Muscle of back (tissue), 3 donors: ENCODE measurements at regions not wholly inside any gene's neighbourhood (a gene's known extent, or its start where the extent isn't known, plus 50 kb on each side); places are given as distances from the start of the nearest gene placed in this dataset.

Experiments used
- DNase-seq, 3 donors: peaks; one replicate each; pipeline versions ENCODE4 v3.0.0 to v3.0.0-alpha.2; 2013

DNA sequence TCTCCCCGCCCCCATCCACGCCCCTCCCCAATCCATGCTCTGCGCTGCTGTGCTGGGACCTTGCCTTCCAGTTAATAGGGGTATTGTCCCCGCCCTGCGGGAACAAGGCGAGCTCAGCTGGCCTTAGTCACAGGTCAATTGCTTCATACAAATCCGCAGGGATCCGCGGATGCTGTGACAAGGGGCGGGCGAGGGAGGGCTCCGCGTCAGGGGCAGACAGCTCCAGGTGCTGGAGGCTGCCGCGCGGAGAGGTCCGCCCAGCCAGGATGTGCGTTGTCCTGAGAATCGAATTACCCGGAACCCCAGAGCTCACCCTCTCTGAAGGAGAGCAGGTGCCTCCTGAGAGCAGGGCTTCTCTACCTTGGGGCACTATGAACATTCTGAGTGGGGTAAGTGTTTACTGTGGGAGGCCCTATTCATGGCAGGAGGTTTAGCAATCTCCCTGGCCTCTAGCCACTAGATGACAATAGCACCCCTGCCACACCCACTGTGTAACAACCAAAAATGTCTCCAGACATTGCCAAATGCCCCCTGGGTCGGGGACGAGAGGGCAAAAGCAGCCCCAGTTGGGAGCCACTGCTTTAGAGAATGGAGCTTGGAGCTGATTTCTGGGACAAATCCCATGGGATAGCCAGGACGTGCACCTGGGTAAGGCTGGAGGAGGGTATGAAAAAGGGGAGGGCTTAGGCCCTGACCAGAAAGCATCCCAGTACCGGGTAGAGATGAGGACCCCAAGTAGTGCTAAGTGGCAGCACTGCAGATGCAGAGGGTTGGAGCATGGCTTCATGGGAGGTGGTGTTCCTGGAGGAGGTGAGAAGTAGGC, 138.2 kb downstream of the CYLD start:
- DNase-seq = no peak

DNA sequence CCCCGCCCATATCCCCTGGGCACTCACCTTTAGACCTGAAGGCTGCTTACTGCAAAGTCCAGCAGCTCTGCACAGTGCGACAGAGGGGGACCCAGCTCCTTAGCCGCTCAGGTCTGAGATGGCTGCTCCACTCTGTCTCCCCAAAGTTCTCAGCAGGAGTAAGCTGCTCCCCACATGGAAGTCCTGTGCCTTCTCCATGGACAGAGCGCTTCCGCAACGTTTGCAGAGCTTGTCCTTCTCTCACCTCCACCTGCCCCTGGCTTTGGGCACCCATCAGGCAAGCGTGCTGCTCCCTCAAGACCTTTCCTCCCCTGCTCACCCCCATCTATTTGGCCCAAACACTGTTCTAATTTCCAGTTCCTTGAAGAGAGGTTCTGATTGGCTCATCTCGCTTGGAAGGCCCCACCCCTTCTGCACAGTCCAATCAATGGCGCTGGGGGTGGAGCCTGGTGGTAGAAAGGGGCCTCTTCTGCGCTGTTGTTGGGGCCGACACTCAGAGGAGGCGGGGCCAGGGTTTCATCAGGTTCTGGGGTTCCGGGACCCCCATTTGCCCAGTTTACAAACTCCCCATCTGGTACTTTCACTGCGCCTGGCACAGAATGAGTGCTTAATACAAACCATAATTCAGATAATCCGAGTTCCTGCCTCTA, 137.2 kb downstream of the CYLD start:
- no peak for DNase-seq

DNA sequence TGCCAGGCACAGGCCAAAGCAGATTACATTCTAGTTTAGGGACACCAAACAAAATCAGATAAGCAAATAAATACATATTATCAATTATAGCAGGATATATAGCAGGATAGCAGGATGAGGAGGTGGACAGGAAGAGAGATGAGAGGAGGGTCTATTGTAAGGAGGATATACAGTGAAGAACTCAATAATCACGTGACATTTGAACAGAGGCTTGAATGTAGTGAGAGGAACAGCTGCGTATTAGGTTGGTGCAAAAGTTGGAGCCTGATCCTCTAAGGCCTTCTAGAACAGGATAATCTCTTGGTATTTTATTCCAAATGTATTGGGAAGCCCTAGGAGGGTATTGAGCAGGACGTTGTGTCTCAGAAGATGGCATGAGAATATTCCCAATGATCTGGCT, 136.7 kb downstream of the CYLD start:
- DNase-seq = no peak

DNA sequence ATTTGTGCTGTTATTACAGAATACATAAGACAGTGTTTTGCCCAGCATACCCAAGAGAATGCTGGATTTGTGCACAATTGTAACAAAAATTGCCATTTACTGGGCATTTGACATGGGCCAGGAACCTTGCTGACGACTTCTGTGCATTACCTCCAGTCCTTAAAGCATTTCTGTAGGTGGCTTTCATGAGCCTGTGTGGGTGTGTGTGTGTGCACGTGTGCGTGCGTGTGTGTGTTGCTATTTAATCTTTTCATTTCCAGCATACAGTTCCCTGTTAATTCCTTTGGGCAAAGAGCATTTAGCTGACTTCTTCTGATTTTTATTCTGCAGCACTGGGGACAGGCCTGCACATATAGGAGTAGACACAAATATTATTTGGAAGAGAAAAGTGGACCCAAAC, 134.4 kb downstream of the CYLD start:
- no peak for DNase-seq

DNA sequence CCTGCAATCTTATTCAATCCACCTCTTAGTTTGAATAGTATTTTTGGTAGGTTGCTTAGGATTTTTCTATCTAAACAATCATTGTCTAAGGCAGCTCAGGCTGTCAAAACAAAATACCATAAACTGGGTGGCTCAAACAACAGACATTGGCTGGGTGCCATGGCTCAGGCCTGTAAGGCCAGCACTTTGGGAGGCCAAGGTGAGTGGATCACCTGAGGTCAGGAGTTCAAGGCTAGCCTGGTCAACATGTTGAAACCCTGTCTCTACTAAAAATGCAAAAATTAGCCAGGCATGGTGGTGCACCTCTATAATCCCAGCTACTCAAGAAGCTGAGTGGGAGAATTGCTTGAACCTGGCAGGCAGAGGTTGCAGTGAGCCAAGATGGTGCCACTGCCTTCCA, 126.7 kb downstream of the CYLD start:
- no peak for DNase-seq

DNA sequence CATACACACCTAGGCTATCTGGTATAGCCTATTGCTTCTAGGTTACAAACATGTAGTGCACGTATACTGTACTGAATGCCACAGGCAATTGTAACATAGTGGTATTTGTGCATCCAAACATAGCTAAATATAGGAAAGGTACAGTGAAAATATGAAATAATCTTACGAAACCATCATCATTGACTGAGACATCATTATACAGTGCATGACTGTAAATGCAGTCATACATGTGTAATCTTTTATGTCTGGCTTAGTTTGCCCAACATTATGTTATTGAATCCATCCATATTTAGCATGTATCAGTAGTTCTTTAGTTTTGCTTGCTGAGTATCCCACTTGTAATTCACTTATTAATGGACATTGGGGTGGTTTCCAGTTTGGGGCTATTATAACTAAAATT, 124.9 kb downstream of the CYLD start:
- no peak for DNase-seq

DNA sequence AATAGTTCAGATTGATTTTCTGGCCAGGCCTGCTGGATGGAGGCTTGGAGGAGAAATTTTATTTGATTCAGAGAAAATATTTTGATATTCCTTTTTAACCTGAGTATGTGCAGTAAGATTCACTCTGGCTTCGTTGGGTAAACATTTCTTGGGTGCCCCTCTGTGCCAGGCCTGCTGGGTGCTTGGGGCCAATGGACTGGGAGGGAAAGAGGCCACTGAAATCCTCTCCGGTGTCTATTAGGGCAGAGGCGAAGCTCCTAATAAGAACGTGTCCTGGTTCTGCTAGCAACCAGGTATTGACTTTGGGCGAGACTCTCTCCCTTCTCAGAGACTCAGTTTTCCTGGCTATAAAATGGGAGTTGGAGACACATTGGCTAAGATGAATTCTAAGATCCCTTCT, 122.5 kb downstream of the CYLD start:
- DNase-seq = no peak

DNA sequence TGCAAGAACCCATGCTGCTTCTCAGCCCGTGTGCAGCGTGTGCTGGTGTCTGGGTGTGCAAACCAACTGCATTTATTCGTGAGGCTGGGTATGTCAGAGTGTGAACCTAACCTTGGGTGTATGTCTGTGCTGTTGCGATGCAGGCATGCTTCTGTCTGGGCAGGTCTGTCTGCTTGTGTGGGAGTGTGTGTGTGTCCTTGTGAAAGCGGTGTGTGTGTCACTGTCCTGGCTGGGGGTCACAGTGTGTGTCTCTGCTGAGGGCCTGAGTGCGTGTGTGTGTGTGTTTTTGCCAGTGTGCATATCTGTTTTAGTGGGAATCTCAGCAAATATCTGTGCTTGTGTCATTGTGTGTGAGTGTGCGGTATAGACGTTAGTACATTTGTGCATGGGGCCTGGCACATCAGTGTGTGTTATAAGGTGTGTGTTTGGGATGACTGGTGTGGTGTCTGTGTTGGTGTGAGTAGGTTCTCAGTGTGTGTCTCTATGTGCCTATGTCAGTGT, 121.8 kb downstream of the CYLD start:
- no peak for DNase-seq

DNA sequence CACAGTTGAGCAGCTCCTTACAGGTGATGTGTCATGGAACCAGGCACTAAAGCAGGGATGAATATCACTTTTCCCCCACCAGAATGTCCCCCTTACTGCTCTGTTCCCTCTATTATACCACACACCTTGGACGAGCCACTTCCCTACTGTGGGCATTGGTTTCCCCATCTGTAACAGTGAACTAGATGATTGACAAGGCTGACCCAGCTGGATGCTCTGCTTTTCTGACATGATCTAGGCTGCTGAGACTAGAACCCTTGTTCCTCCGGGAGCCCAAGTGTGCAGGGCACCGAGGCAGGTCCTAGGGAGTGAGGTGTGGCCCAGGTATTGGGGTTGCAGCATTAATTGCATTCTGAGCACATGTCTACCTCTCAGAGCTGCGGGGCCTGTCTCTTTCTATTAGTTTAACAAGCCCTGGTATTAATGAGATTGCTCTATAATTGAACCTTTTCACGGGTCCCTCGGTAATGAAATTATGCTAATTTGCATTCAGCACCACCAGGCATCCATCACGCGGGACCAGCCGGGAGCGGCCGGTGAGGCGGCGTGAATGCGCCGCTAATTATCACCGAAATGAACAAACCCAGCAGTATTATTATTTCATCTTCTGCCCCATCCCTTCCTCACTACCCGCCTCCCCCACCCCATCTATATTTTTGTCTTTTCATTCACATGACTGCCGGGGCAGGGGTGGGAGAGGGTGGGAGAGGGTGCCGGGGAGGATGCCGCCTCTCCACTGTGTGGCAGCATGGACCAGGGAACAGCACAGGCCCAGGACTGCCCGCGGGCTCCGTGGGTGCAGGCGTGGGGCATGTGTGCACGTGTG, 121.1 kb downstream of the CYLD start:
- DNase-seq = no peak

DNA sequence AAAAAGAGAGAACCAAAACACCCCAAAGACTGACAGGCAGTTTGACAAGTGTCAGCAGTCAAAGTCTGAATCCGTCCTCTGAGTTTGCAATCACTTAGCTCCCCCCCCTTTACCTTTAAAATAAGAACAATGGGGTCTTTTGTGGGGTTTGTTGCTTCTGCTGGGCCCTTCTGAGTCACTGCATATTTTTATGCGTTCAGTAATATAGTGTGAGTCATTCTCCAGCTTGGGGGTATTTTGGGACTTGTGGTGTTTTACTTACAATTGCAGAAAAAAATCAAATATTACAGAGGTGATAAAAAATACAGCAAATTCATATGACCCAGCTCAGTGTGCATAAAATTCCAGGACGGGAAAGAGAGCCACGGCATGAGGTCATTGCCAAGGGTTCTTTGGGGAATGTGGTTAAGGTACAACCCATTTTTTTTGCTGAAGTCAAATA, 120.1 kb downstream of the CYLD start:
- peak in 1 of 3 donors; percentile 52 for DNase-seq

DNA sequence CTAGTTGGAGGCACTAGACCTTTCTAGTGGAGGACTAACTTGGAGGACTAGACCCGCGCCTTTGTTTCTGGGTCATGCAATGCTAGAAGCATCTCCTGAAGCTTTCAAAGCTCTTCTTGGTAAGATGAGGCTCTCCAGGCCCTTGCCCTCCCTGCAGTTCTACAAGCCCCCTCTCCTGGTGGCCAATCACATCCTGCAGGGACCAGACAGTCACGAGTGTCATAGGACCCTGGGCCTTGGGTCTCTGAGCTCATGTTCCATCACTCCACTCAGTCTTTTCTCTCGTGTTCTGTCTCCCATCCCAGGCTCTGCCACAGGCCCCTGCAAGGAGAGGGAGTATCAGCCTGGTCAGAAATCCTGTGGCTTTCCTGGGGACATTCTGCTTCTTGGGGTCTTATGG, 119.6 kb downstream of the CYLD start:
- no peak for DNase-seq

DNA sequence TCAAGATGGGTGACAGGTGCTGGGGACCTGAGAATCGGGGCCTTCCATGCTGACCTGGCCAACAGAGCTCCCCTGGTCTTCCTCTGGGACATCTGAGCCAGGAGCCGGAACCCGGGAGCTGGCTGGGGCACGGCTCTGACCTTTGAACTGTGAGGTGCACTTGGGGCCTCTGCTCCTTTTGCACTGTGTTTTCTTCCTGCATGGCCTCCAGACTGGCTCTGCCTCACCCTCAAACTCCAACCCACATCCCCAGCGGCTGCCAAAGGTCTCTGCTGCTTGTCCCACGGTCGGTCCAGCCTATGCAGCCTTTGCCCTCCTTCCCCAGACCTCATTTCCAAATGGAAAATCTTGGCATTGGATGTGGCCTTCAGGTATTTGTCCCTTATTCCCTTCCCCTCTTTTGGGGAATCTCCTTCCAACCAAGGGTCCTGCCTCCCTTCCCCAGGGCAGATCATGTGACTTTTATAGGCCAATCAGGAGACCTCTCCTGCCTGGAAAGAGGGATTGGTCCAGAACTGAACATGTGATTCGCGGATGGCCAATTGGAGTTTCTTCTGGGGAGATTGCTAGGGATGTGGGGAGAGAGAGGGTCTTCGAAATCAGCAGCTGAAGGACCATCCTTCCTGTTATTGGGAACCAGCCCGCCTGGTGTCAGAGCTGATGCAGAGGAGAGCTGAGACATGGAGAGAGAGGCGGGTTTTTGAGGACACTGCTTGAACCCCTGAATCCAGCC, 117.9 kb downstream of the CYLD start:
- DNase-seq = no peak

DNA sequence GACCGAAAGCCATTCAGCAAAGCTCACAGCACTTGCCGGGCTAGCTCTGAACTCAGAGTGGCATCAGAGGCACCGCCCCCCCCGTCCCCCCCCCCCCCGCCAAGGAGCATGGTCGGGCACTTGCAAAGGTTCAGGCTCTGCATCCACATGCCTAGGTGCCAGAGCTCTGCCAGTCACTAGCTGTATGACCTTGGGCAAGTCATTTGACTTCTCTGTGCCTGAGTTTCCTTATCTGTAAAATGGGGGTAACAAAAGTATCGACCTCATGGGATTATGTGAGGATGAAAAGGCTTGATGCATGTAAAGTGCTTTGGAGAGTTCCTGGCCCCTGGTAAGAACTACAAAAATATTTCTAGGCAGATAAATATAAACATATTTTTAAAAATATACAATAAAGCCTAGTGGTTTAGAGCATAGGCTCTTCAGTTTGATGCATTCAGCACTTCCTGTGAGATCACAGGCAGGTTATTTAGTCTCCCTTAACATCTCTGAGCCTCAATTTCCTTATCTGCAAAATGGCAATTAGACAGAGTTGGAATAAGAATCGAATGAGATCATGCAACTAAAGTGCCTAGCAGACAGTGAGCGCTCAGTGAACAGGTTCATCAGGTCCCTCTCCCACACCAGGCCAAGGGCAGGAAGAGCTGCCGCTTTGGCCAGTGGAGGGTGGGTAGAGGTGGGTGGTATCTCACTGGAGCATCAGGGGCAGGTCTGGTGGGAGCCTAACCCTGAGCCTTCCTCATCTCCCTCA, 117.2 kb downstream of the CYLD start:
- no peak for DNase-seq

DNA sequence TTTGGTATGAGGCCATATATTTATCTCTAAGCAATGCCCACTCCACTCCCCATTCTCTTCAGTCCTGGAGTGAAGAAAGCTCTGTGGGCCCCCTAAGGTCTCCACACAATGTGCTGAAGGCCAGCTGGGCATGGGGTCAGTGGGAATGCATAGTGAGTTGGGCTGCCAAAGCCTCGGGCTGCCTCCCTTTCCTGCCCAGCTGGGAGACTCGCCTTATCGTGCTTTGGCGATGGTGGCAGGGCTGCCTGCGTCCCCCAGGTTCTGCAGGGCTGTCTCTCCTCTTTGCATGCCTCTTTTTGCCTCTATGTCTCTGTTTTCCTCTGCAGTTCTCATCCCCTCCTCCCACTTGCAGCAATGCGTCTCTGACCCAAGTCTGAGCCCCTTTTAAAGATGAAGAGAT, 116.5 kb downstream of the CYLD start:
- no peak for DNase-seq

DNA sequence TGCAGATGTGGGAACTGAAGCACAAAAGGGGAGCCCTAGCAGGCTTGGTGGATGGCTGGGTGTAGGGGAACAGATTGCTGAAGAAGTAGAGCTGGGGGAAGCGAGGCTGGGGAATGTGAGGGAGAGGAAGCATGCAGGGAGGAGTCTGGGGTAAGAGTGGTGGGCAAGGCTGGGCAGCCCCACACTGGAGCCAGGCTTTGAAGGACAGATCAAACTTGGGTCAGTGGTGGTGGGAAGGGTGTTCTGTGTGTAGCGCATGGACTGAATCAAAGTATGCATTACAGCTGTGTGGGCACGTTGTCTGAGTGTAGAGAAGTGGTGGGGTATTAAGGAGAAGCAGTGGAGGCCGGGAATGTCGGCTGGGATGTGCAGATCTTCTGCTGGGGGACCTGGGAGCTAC, 116.0 kb downstream of the CYLD start:
- DNase-seq = no peak

DNA sequence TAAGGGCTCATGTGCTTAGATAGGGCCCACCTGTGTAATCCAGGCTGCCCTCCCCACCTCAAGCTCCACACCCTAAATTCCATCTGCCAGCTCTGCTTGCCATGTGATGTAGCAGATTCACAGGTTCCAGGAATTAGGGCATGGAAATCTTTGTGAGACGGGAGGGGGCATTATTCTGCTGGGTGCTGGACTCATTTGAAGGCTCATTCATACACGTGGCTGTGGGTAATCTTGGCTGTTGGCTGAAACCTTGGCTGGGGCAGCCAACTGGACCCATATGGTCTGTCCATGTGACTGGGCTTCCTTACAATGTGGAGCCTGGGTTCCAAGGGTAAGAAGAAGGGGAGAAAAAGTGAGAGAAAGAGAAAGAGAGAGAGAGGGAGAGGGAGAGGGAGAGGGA, 115.1 kb downstream of the CYLD start:
- DNase-seq = no peak

DNA sequence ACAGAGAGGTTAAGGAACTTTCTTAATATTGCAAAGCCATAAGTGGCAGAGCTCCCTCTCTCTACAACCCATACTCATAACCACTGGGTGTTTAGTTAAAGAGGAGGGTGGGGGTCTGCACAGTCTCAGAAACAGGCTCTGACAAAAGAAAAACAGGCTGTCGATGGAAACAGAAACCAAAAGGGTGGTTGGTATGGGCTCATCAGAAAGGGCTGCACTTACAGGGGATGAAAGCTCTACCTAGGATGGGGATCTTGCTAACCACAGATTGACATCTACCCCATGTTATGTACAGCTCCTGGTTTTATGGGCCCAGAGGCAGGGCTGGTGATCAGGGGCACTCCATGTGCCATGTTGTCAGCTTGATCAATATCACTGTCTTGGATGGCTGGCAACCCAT, 111.4 kb downstream of the CYLD start:
- DNase-seq = no peak
